ENCODE measurements at regions not wholly inside any gene's neighbourhood (a gene's known extent, or its start where the extent isn't known, plus 50 kb on each side); places are given as distances from the start of the nearest gene placed in this dataset.
"Not testable (repeated sequence)": the region's sequence is repeated elsewhere in the genome, so short reads cannot be mapped to it uniquely, and the experiment has no call there.

DNA sequence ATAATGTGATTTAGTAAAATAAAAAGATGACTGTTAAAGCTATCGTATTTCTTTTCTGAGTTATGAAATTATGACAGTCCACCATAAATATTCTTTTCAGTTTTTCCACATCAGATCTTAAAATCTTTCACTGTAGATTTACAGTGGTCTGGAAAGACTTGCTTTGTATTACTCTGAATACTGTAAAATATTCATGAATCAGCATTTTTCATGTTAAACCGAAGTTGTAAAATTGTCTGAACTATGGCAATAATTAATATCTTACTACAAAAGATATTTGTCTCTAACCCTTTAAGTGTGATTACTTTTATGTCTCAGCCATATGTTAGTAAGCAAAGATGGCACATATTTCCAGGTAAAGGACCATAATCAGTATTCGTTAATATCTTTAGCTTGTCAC is 1397.2 kb upstream of the PCDH9 start:
- DNase-seq, result no peak

DNA sequence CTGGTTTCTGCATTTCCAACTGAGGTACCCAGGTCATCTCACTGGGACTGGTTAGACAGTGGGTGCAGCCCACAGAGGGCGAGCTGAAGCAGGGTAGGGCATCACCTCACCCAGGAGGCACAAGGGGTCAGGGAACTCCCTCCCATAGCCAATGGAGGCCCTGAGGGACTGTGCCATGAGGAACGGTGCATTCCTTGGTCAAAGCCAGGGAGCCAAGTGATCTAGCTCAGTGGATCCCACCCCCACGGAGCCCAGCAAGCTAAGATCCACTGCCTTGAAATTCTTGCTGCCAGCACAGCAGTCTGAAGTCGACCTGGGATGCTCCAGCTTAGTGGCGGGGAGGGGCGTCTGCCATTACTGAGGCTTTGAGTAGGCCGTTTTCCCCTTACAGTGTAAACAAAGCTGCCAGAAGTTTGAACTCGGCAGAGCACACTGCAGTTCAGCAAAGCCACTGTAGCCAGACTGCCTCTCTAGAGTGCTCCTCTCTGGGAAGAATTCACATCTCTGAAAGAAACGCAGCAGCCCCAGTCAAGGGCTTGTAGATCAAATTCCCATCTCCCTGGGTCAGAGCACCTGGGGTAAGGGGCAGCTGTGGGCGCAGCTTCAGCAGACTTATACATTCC is 1386.6 kb upstream of the PCDH9 start:
- no peak for DNase-seq

DNA sequence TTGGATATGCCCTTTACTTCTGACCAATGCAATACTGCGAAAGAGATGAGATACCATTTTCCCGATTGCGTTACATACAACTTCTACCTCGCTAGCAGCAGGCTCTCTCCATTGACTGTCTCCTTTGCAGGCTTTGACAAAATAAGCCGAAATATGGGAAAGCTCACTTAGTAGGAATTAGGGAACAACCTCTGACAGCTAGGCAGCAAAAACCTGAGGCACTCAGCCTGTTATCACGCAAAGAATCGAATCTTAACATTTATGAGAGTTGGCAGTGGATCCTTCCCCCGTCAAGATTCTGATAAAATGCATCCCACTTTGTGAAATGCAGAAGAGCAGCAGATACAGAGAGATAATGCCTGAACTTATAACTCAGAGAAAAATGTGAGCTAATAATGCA is 1379.5 kb upstream of the PCDH9 start:
- no peak for DNase-seq

DNA sequence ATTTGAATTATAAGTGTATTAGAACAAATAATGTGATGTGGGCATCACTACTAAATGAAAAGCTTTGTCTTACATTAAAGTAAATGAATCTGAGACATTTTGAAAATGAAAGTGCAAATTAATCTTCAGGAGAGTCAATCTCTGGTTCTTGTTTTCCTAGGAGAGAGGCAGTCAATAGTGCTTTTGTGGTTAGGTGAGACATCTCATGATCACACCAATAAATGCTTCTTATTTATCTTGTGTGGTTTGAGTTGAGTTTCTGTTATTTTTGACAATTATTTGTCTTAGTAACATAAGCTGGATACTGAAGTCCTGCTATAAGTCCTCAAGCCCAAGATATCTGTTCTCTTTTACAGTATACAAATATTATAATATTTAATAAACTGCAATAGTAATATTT is 1378.0 kb upstream of the PCDH9 start:
- no peak for DNase-seq

DNA sequence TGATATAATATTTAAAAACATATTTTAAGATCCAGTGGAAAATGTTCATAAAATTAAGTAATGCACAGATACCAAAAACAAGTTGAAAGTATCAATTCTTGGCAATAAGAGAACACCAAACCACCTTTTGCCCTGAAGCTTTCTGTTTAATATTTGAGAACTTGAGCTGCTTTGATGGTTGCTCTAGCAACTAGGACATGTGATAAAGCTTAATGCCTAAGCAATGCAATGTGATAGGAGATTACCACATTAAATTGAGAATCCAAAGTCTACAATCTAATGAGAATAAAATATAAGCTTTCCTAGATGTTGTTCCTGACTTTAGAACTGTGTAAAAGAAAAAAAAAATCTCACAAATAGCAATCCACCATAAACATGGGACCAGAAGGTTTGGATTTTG is 1367.5 kb upstream of the PCDH9 start:
- no peak for DNase-seq

DNA sequence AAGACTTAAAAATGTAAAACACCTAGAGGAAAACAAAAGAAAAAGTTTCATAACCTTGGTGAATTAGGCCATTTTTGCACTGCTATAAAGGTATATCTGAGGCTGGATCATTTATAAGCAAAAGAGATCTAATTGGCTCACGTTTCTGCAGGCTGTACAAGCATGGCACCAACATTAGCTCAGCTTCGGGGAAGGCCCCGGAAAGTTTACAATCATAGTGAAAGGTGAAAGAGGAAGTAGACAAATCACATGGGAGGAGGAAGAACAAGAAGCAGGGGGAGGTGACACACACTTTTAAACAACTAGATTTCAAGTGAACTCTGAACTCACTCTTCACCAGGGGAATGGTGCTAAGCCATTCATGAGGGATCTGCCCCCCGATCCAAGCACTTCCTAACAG is 1358.5 kb upstream of the PCDH9 start:
- no peak for DNase-seq

DNA sequence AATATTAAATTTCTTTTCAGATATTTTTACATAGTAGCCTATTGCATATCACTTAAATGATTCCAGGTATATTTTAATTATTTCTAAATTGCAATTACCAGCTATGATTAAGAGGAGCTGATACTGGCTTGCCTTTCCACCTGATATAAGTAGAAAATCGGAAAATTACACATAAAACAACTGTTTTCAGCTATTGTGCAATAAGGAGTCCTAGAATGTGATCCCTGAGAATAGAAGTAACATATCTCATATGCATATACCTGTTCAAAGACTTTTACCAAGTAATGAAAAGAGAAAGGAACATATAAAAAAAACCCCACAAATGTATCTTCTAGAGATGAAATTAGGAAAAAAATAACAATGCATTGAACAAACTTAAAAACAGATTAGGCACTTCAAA is 1354.6 kb upstream of the PCDH9 start:
- DNase-seq, result no peak

DNA sequence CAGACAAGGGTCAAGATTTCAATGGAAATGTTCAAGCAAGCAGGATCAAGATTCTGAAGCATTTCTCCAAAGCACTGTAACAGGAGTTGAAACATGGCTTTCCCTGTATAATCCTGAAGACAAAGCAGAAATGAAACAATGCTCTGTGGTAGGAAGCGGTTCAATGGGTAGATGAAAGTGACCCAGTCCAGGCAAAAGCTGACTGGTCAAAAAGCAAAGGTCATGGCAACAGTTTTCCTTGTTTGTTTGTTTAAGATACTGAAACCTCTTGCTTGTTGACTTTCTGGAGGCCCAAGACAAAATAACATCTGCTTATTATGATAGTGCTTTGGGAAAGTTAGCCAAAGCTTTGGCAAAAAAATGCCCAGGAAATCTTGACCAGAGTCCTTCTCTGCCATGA is 1343.9 kb upstream of the PCDH9 start:
- no peak for DNase-seq

DNA sequence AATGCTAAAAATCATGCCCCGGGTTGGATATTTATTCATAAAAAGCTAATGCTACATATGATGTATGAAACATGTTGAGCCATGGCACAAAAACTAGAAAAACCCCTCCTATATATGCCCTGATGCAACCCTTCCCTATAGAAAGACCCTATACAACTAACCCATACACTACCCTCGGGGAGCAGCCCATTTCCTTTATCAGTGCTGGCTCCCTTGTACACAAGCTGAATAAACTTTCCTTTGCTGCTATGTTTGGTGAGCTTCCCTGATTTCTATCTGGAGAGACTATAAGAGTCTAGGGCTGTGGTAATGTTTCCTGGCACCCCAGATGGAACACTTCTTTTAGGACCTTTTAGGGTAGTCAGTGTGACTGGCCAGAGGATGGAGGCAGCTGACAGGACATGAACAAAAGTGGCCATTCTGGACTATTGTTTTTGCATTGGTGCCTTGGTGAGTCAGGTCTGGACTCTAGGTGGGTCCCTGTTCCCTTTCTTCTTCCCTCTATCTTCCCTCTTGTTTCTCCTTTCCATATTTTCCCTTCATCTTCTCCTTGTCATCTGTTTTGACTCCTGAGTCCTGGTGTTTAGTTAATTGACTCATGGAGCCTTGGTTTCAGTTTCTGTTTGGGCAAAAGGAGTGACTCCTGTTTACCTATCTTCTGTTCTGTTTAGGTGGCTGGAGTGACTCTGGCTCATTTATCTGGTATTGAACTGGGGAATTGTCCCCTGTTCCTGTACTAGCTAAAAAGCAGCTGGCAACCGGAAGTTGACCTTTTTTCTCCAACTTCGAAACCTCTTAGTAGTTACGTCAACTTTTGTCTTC is 1321.8 kb upstream of the PCDH9 start:
- peak; percentile 3 for DNase-seq

DNA sequence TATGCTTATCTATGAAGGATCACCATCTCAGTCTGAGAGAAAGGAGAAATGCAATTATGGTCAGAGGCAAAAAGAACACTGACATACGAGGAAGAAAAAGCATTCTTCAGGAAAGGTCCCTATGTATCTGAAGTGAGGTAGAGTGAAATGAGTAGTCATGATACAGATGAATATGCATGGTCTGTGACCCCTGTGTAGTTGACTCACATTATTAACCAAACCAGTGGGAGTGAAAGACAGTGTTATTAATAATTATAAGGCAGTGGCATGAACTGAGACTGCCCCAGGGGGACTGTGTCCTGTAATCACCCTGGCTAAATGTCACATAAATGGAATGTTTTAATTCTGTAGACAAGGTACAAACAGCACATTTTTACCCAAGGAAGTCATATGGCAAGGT is 1320.2 kb upstream of the PCDH9 start:
- DNase-seq, result no peak

DNA sequence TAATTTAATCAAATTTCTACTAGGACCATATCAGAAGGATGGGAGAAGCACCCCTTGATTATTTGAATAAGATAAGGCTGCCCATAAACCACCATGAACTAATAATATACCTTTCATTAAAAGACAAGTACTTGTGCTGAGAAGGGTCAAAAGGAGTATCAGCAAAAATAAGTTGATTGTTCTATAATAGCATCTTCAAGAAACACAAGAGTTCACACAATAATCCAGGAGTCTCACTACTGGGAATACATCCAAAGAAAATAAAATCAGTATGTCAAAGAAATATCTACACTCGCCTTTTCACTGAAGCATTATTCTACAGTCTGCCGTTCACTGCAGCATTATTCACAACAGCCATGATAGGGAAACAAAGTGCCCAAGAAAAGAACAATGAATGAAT is 1310.1 kb upstream of the PCDH9 start:
- DNase-seq, result no peak

DNA sequence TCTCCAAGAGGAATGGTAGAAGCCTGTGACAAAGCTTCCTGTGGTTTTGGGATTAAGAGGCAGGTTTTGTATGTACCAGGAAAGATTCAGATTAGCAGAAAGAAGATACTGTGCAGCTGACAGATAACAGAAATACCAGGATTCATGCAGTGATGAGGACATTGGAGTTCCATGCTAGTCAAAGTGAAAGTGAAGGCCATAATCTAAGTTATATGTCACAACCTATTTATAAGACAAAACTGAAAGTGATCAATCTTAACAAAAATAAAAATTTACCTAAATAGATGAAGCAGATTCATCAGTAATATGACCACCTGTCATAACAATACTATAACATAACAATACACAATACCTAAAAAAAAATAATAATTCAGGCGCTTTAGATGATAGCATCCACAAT is 1305.2 kb upstream of the PCDH9 start:
- no peak for DNase-seq

DNA sequence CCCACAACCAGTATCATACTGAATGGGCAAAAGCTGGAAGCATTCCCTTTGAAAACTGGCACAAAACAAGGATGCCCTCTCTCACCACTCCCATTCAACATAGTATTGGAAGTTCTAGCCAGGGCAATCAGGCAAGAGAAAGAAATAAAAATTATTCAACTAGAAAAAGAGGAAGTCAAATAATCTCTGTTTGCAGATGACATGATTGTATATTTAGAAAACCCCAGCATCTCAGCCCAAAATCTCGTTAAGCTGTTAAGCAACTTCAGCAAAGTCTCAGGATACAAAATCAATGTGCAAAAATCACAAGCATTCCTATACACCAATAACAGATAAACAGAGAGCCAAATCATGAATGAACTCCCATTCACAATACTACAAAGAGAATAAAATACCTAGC is 1297.0 kb upstream of the PCDH9 start:
- not testable (repeated sequence) for DNase-seq

DNA sequence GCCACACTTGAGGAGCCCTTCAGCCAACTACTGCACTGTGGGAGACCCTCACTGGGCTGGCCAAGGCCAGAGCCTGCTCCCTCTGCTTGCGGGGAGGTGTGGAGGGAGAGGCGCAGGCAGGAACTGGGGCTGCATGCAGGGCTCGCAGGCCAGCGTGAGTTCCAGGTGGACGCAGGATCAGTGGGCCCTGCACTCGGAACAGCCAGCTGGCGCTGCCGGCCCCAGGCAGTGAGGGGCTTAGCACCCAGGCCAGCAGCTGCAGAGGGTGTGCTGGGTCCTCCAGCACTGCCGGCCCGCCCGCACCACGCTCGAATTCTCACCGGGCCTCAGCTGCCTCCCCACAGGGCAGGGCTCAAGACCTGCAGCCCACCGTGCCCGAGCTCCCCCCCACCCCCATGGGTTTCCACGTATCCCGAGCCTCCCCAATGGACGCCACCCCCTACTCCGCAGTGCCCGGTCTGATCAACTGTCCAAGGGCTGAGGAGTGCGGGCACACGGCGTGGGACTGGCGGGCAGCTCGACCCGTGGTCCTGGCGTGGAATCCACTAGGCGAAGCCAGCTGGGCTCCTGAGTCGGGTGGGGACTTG is 1293.8 kb upstream of the PCDH9 start:
- no peak for DNase-seq

DNA sequence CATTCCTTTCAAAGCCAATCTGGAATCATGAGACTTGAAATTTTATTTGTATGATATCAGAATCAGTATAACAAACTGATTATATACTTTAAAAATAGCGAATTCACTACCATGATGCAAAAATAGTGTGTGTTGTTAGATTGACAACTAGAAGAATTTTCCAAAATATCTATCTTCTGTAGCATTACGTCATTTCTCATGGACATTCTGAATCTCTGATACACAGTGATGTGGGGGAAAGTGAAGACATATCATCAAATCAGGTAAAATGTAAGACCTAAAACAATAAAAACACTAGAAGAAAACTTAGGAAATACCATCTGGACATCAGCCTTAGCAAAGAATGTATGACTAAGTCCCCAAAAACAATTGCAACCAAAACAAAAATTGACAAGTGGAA is 1292.0 kb upstream of the PCDH9 start:
- no peak for DNase-seq

DNA sequence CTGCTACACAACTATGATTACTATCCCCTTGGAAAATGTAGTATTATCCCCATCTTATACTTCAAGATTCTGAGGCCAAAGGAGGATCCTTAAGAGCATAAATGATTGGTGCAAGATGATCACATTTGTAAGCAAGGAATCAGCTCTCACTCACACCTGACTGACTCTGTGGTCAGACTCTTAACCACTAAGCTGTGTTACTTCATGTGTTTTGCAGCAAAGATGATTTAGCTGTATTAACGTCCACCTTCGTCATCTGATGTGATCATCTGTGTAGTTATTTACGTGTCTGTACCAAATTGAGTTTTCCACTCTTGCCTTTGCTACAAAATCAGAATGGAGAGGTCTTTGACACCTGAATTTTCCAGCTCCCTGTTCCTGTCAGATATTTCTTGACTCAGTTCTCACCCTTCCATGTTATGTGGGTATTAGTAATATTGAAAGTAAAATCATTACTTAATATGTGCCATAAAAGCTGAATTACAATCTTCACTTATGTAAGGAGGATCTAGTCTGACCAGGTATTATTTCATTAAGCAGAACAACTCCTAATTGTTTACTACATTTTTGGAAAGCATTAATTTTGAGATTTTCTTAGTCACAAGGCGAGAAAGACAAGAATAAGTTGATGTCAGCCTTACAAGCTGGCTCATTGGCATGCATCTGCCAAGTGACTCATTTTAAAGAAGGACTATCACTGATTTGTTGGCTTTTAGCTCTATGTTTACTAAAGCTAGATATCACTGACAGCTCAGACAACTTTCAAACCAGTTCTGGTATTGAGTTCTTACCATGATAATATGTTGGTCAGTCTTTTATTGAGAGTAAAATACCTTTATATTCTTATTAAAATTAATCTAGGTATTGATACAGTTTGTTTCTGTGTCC is 1279.8 kb upstream of the PCDH9 start:
- no peak for DNase-seq

DNA sequence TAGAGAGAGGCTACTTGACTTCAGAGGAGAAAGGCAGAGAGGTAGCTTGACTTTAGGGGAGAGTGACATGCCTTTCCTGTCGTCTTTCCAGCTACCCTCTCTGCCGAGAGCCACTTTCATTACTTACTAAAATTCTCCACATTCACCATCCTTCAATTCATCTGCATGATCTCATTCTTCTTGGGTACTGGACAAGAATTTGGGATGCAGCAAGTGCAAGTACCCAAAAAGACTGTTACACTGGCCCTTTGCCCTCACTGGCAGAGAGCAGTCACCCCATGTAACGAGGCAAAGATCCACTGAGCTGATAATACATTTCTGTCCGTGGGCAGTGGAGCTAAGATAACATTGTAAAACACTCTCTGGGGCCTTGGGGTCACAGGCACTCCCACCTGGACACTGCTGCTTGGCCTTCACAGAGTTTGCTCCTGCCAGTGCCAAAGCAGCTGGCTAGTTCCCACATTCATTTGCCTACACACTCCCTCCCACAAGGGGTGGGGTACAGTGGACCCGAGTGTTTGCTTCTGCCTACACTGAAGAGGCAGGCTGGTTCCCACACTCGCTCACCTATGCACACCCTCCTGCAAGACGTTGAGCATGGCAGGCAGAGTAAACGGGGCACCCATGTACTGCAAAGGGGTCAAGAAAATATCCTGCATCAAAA is 1276.9 kb upstream of the PCDH9 start:
- no peak for DNase-seq

DNA sequence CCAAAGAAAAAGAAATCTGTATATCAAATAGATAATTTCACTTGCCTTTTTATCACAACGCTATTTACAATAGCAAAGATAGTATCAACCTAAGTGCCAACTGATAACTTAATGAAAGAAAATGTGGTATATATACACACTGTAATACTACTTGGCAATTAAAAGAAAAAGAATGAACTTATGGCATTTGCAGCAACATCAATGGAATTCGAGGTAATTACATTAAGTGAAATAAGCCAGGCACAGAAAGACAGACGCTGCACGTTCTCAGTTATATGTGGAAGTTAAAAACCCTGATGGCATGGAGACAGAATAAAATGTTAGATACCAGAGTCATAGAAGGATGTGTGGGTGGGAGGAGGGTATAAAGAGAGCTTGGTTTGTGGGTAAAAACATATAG is 1260.5 kb upstream of the PCDH9 start:
- DNase-seq, result no peak

DNA sequence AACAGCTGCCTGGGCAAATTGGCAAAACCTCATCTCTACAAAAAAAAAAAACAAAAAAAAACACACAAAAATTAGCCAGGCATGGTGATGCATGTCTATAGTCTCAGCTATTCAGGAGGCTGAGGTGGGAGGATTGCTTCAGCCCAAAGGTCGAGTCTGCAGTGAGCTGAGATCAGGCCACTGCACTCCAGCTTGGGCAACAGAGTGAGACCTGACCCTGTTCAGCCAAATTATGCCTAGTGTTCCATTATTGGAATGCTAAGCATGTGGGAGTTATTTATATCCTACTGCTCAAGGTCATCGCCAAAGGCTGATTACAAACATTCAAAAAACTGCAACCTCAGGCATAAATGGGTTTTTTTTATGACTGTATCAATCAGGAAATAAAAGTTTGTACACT is 1251.0 kb upstream of the PCDH9 start:
- DNase-seq, result no peak

DNA sequence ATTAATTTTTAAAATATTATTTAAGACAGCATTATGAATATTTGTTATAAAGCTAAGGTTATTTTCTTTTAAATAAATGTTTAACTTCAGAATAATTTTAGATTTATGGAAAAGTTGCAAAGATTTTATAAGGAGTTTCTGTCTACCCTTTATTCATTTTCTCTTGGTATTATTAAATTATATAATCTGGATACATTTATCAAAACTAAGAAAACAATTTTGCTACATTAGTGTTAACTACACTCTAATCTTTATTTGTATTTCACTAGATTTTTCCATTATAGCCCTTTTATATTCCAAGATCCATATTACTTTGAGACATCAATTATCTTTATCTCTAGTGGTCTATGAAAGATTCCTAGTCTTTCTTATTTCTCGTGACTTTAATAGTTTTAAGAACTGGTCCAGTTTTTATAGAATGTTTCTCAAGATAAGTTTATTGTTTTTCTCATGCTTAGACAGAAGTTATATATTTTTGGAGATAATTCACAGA is 1243.7 kb upstream of the PCDH9 start:
- no peak for DNase-seq

DNA sequence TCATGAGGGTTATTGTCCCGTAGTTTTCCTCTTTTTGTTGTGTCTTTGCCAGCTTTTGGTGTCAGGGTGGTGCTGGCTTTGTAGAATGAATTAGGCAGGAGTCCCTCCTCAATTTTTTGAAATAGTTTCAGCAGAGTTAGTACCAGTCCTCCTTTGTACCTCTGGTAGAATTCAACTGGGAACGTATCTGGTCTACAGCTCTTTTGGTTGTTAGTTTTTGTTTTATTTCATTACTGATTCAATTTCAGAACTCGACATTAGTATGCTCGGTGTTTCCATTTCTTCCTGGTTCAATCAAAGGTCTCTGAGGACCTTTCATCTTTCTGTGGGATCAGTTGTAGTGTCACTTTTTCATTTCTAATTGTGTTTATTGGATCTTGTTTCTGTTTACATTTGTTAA is 1237.0 kb upstream of the PCDH9 start:
- no peak for DNase-seq

DNA sequence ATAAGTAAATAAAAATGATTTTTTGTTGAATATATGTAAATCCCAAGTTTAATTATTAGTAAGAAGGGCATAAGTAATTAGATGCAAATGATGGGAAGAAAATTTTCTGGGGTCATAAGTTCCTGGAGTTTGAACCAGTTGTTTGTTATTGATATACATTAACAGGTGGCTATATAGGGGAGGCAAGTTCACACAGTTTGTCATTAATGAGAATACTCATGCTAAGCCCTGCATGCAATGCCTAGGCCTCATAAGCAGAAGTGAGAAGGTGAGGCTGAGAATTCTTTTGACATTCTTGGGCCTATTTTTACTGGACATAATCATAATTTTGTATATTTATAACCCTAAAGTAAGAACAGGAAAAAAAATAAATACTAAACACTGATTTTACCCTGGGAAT is 1210.7 kb upstream of the PCDH9 start:
- DNase-seq, result no peak

DNA sequence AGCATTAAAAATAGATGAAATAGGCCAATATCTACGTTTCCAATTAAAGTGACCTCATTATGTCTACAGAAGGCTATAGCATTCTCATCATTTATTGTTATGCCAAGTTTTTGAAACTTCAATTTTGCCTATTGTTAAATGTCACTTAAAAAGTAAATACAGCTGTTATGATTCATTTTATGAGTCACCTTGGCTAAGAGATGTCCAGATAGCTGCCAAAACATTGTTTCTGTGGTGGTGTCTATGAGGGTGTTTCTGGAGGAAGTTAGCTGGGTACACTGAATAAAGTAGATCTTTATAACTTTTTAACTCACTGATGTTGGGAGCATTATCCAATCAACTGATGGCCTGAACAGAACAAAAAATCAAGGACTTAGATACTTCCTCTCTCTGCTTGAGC is 1209.7 kb upstream of the PCDH9 start:
- DNase-seq, result no peak

Measured in NCI-H2029 (cell line).